Esophagus muscularis mucosa (tissue), 4 donors: ENCODE measurements at regions not wholly inside any gene's neighbourhood (a gene's known extent, or its start where the extent isn't known, plus 50 kb on each side); places are given as distances from the start of the nearest gene placed in this dataset.

Source experiments
- EP300 ChIP-seq: sonication (generic); formaldehyde crosslinking; IDR thresholded peaks from one replicate; pipeline ENCODE4 v1.6.1; 2017; ENCODE audit warnings: antibody characterized with exemption
- POLR2A ChIP-seq: fragments of 450-650 bp; IDR thresholded peaks from one replicate; pipeline ENCODE4 v1.6.1; 2017; ENCODE audit warnings: antibody characterized with exemption, moderate library complexity, mild to moderate bottlenecking, low read depth
- POLR2AphosphoS5 ChIP-seq, 2 donors: sonication (generic); formaldehyde crosslinking; IDR thresholded peaks; one replicate each; pipeline ENCODE4 v1.6.1; 2017; ENCODE audit warnings: antibody characterized with exemption in 2 of 2
- TF ChIP-seq, protein P1 (sequence below), 3 experiments: fragments of 200-600 bp in 2 of 3; fragments of 450-650 bp in 1 of 3; sonication (generic) in 2 of 3; IDR thresholded peaks; one replicate each; pipeline ENCODE4 v1.5.1; 2017 to 2019; ENCODE audit warnings: antibody characterized with exemption in 3 of 3, mild to moderate bottlenecking in 2 of 3, moderate library complexity in 1 of 3

DNA sequence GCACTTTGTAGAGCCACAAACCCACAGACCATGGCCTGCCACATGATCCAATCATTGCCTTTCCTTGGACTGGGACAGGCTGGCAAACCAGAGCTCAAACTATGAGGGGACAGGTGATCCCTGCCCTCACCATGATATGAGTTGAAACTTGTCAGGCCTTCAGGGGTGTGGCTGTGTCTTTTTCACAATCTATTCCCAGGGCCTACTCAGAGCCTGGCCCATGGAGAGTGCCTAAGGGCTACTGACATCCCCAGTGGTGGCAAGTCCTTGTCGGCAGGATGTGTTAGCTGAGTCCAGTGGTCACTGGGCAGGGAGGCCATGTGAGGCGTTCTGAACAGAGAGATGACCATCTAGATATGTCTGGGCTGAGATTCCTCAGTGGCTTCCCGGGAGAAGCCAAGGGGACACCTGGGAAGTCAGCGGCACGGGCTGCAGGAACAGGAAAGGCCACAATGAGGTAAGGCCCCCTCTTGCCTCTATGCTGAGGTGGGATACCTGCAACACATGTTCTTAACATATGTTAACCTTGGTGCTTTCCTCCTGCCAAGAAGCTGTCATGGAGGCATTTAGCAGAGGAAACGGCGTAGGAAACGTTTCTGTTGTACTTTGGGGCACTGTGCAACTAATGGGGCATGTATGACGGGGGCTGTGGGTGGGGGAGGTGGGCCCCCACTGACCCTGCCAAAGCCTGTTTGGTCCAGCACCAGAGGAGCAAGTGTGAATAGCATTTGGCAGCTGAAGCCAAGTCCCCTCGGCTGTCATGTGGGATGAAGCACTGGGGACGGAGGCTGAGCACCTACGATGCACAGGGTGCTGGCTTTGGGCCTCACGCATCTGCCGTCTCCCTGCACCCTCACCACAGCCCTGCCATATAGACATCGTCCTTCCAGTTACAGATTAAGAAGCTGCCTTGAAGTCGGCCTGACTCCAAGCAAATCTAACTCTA, 384.0 kb downstream of the RPS24 start:
- TF ChIP-seq, protein P1, sequence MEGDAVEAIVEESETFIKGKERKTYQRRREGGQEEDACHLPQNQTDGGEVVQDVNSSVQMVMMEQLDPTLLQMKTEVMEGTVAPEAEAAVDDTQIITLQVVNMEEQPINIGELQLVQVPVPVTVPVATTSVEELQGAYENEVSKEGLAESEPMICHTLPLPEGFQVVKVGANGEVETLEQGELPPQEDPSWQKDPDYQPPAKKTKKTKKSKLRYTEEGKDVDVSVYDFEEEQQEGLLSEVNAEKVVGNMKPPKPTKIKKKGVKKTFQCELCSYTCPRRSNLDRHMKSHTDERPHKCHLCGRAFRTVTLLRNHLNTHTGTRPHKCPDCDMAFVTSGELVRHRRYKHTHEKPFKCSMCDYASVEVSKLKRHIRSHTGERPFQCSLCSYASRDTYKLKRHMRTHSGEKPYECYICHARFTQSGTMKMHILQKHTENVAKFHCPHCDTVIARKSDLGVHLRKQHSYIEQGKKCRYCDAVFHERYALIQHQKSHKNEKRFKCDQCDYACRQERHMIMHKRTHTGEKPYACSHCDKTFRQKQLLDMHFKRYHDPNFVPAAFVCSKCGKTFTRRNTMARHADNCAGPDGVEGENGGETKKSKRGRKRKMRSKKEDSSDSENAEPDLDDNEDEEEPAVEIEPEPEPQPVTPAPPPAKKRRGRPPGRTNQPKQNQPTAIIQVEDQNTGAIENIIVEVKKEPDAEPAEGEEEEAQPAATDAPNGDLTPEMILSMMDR (IDR thresholded peaks at IDR 0.05): no peak
- TF ChIP-seq POLR2AphosphoS5 (IDR thresholded peaks at IDR 0.05): no peak
- TF ChIP-seq POLR2A: no peak
- no peak for TF ChIP-seq EP300
